HepG2 (cell line): ENCODE measurements at regions not wholly inside any gene's neighbourhood (a gene's known extent, or its start where the extent isn't known, plus 50 kb on each side); places are given as distances from the start of the nearest gene placed in this dataset.

Experiments used
- ATAC-seq: fragments of 200-7000 bp; cut with Tn5 transposase; 3 replicates; pipeline ENCODE4 v1.9.1; 2020; ENCODE audit warnings: mild to moderate bottlenecking, moderate library complexity
- BruUV-seq: library from RNA; stranded (reverse); fragments of 400-500 nt; replicated peaks from 2 replicates; lab custom pipeline; 2021; lab: Mats Ljungman, UMichigan
- CTCF ChIA-PET: fragments of 300-600 bp; formaldehyde crosslinking; extraction: SDS; loops from one replicate; lab custom pipeline; 2021; ENCODE audit warnings: low total read pairs, inconsistent platforms, low intra/inter-chr PET ratio; lab: Yijun Ruan, JAX
- POLR2A ChIA-PET: fragments of 350-600 bp; sonication (Branson Sonifier 250); formaldehyde crosslinking; loops from one replicate; lab custom pipeline; 2020; ENCODE audit warnings: antibody characterized with exemption, inconsistent platforms; lab: Yijun Ruan, JAX
- DNase-seq: peaks from one replicate; pipeline ENCODE4 v3.0.0-alpha.2; 2015; ENCODE audit warnings: low spot score
- FAIRE-seq: peaks from 3 replicates; lab custom pipeline; 2011; peaks lifted over from hg19 to GRCh38; lab: Jason Lieb, UNC
- H2AFZ ChIP-seq: one replicate; pipeline ENCODE4 v1.6.1; 2011; ENCODE audit warnings: low read length, inconsistent platforms
- H3K27ac ChIP-seq: fragments of 300-600 bp; 3 replicates; pipeline ENCODE4 v1.8.0; 2011; ENCODE audit warnings: mixed run types, mild to moderate bottlenecking, mixed read lengths, low read length, inconsistent platforms; ENCODE audit not compliant: insufficient read depth; ENCODE audit errors: extremely low read length
- H3K27me3 ChIP-seq, 2 experiments: fragments of 200-600 bp in 1 of 2; 2 replicates in 1 of 2; 3 replicates in 1 of 2; pipeline versions ENCODE4 v1.6.0 to v1.8.0; 2011; ENCODE audit warnings: low read length in 2 of 2, mild to moderate bottlenecking in 2 of 2, moderate library complexity in 2 of 2, inconsistent platforms in 1 of 2; ENCODE audit not compliant: insufficient read depth in 2 of 2, control insufficient read depth in 1 of 2
- H3K36me3 ChIP-seq, 2 experiments: fragments of 200-600 bp in 1 of 2; replicated peaks in 1 of 2; 2 replicates in 1 of 2; 3 replicates in 1 of 2; pipeline versions ENCODE4 v1.5.1 to v1.8.0; 2011; ENCODE audit warnings: low read length in 2 of 2, inconsistent platforms in 1 of 2; ENCODE audit not compliant: insufficient read depth in 2 of 2, control insufficient read depth in 1 of 2
- H3K4me1 ChIP-seq: 2 replicates; pipeline ENCODE4 v1.5.1; 2012; ENCODE audit warnings: low read length, inconsistent platforms; ENCODE audit not compliant: insufficient read depth
- H3K4me2 ChIP-seq: 2 replicates; pipeline ENCODE4 v1.6.0; 2011; ENCODE audit warnings: low read depth, low read length, inconsistent platforms
- H3K4me3 ChIP-seq, 3 experiments: fragments of 200-600 bp in 1 of 3; sonication (generic), shearing (Covaris generic) in 1 of 3; replicated peaks in 1 of 3; 2 replicates each; pipeline ENCODE4 v1.5.1; 2011 to 2016; ENCODE audit warnings: low read length in 3 of 3, inconsistent platforms in 2 of 3, low read depth in 2 of 3, mild to moderate bottlenecking in 2 of 3, control low read depth in 1 of 3, mixed read lengths in 1 of 3; ENCODE audit not compliant: insufficient read depth in 1 of 3
- H3K79me2 ChIP-seq: one replicate; pipeline ENCODE4 v1.6.1; 2011; ENCODE audit warnings: low read length, inconsistent platforms; ENCODE audit not compliant: insufficient read depth
- H3K9ac ChIP-seq: 2 replicates; pipeline ENCODE4 v1.6.0; 2011; ENCODE audit warnings: mild to moderate bottlenecking, low read depth, low read length, inconsistent platforms; ENCODE audit not compliant: insufficient read depth
- H3K9me3 ChIP-seq: 2 replicates; pipeline ENCODE4 v1.5.1; 2012; ENCODE audit warnings: mild to moderate bottlenecking, low read length
- H4K20me1 ChIP-seq: 2 replicates; pipeline ENCODE4 v1.6.0; 2011; ENCODE audit warnings: inconsistent platforms, mild to moderate bottlenecking, low read length, moderate library complexity; ENCODE audit not compliant: insufficient read depth
- HDAC6 ChIP-seq: fragments of 200-600 bp; sonication (generic); IDR thresholded peaks from 2 replicates; pipeline ENCODE4 v1.7.0; 2017; ENCODE audit warnings: mild to moderate bottlenecking, antibody characterized with exemption, low read length, low read depth
- MTF1 ChIP-seq: sonication (generic); formaldehyde crosslinking; IDR thresholded peaks from 2 replicates; pipeline ENCODE4 v1.5.0; 2020; ENCODE audit warnings: missing genetic modification reagents
- PRDM10 ChIP-seq: sonication (generic); formaldehyde crosslinking; IDR thresholded peaks from 2 replicates; pipeline ENCODE4 v1.4.0; 2020; ENCODE audit warnings: low read depth, missing genetic modification reagents
- ZBTB14 ChIP-seq: sonication (generic); formaldehyde crosslinking; IDR thresholded peaks from 2 replicates; pipeline ENCODE4 v1.4.0; 2020; ENCODE audit warnings: missing genetic modification reagents
- ZBTB43 ChIP-seq: sonication (generic); formaldehyde crosslinking; conservative IDR thresholded peaks from 2 replicates; pipeline ENCODE4 v1.4.0; 2020; ENCODE audit warnings: missing genetic modification reagents
- ZC3H13 ChIP-seq: sonication (generic); formaldehyde crosslinking; IDR thresholded peaks from 2 replicates; pipeline ENCODE4 v1.8.1; 2023; ENCODE audit warnings: mild to moderate bottlenecking, missing genetic modification reagents, moderate library complexity
- ZNF230 ChIP-seq: sonication (generic); formaldehyde crosslinking; IDR thresholded peaks from 2 replicates; pipeline ENCODE4 v1.4.0; 2020; ENCODE audit warnings: mild to moderate bottlenecking, missing genetic modification reagents
- ZNF280D ChIP-seq: sonication (generic); formaldehyde crosslinking; IDR thresholded peaks from 2 replicates; pipeline ENCODE4 v1.5.1; 2020; ENCODE audit warnings: mild to moderate bottlenecking, missing genetic modification reagents
- ZNF710 ChIP-seq: sonication (generic); formaldehyde crosslinking; IDR thresholded peaks from 2 replicates; pipeline ENCODE4 v1.5.0; 2020; ENCODE audit warnings: mild to moderate bottlenecking, missing genetic modification reagents, borderline replicate concordance
- ZNF768 ChIP-seq: sonication (generic); formaldehyde crosslinking; IDR thresholded peaks from 2 replicates; pipeline ENCODE4 v1.4.0; 2020; ENCODE audit warnings: missing genetic modification reagents
- WGBS: methylation state at CpG from one replicate; pipeline ENCODE4 v1.1.6; 2017; ENCODE audit warnings: low lambda C conversion rate; 5-methylcytosine and 5-hydroxymethylcytosine counted together
- in situ Hi-C: cut with HindIII; loops from 2 replicates; pipeline ENCODE4 v1.10.0; 2017; ENCODE audit warnings: low pct_unique_long_range_greater_than_20kb; ENCODE audit not compliant: extremely low pct_ligation_motif_present
- intact Hi-C: fragments of 100-400 bp; cut with micrococcal nuclease; formaldehyde crosslinking; loops from one replicate; pipeline ENCODE4 v1.10.0; 2022; ENCODE audit not compliant: unreplicated experiment

GRCh38 chrX:5646818-5647217, 581.8 kb downstream of the NLGN4X start (continued):
- TF ChIP-seq PRDM10 (CRISPR knock-in tag) (no peak), ZNF768 (CRISPR knock-in tag) (no peak)

- Histone ChIP-seq H3K36me3 (no peaks in the 10 kb centered on the region), H3K4me2 (no peak overlapping the region), H3K9me3 (peaks cover 23% of the 10 kb centered on the region), H2AFZ (no peak overlapping the region), H3K9ac (no peak overlapping the region), H4K20me1 (no peaks in the 10 kb centered on the region), H3K4me3 (no peak overlapping the region), H3K4me1 (no peaks in the 10 kb centered on the region), H3K27me3 (no peaks in the 10 kb centered on the region), H3K79me2 (no peaks in the 10 kb centered on the region), H3K27ac (no peak overlapping the region)
- no peak for TF ChIP-seq MTF1 (CRISPR knock-in tag)
- TF ChIP-seq HDAC6, result no peak
- no peak for TF ChIP-seq ZNF280D
- no peak for TF ChIP-seq ZNF710
- TF ChIP-seq ZBTB43 (CRISPR knock-in tag), result no peak
- no peak for TF ChIP-seq ZNF230 (CRISPR knock-in tag)
- TF ChIP-seq ZBTB14, result no peak
- TF ChIP-seq ZC3H13 (CRISPR knock-in tag), result no peak
- FAIRE-seq (no peak), DNase-seq (no peak), ATAC-seq (no peak)
- in situ Hi-C loops (no loop called here), intact Hi-C loops (no loop called here)
- BruUV-seq, result no TSS peak
- ChIA-PET CTCF (no interaction called here), POLR2A (no interaction called here)
- 43% methylated on average over 6 of the region's 8 CpGs for WGBS
These were observed 583.9 kb downstream of the NLGN4X start for GRCh38 chrX:5644776-5645175.
